ENCODE measurements at regions not wholly inside any gene's neighbourhood (a gene's known extent, or its start where the extent isn't known, plus 50 kb on each side); places are given as distances from the start of the nearest gene placed in this dataset.

- peak overlapping the region; percentile 61 for H3K27ac Mint-ChIP-seq
- no peak for TF ChIP-seq CTCF (conservative IDR thresholded peaks at IDR 0.05)
Measured at GRCh38 chr5:173785866-173786265, 102.3 kb upstream of the CPEB4 start.

GRCh38 chr5:173786286-173787187 is 101.6 kb upstream of the CPEB4 start:
- no peak for DNase-seq (ENCODE audit: extremely low spot score, unreplicated experiment)
- H3K27ac Mint-ChIP-seq, result peak overlapping the region; percentile 12
- no peaks in the 10 kb centered on the region for H3K9me3 Mint-ChIP-seq
- H3K27me3 Mint-ChIP-seq, result no peaks in the 10 kb centered on the region
- no peak for TF ChIP-seq CTCF (conservative IDR thresholded peaks at IDR 0.05)
- H3K4me3 Mint-ChIP-seq, result no peak overlapping the region
- H3K36me3 Mint-ChIP-seq, result no peaks in the 10 kb centered on the region
- H3K4me1 Mint-ChIP-seq (ENCODE audit: unreplicated experiment), result peaks cover 29% of the 10 kb centered on the region

More at GRCh38 chr5:173785866-173786265, 102.3 kb upstream of the CPEB4 start:
- no peaks in the 10 kb centered on the region for H3K9me3 Mint-ChIP-seq
- H3K36me3 Mint-ChIP-seq, result no peaks in the 10 kb centered on the region
- H3K4me3 Mint-ChIP-seq, result no peak overlapping the region
- peaks cover 32% of the 10 kb centered on the region for H3K4me1 Mint-ChIP-seq (ENCODE audit: unreplicated experiment)
- no peaks in the 10 kb centered on the region for H3K27me3 Mint-ChIP-seq
- DNase-seq (ENCODE audit: extremely low spot score, unreplicated experiment), result no peak

GRCh38 chr5:173789031-173789920 is 98.9 kb upstream of the CPEB4 start:
- TF ChIP-seq CTCF (conservative IDR thresholded peaks at IDR 0.05), result no peak
- DNase-seq (ENCODE audit: extremely low spot score, unreplicated experiment), result no peak
- Mint-ChIP-seq H3K36me3 (no peaks in the 10 kb centered on the region), H3K27me3 (no peaks in the 10 kb centered on the region), H3K4me1 (ENCODE audit: unreplicated experiment) (peaks cover 20% of the 10 kb centered on the region), H3K27ac (peak overlapping the region; percentile 39), H3K9me3 (no peaks in the 10 kb centered on the region), H3K4me3 (no peak overlapping the region)

GRCh38 chr5:173790177-173790719 is 97.9 kb upstream of the CPEB4 start:
- Mint-ChIP-seq H3K36me3 (no peaks in the 10 kb centered on the region), H3K27ac (no peak overlapping the region), H3K4me1 (ENCODE audit: unreplicated experiment) (peaks cover 22% of the 10 kb centered on the region), H3K4me3 (no peak overlapping the region), H3K27me3 (no peaks in the 10 kb centered on the region), H3K9me3 (no peaks in the 10 kb centered on the region)
- no peak for DNase-seq (ENCODE audit: extremely low spot score, unreplicated experiment)
- no peak for TF ChIP-seq CTCF (conservative IDR thresholded peaks at IDR 0.05)

- Mint-ChIP-seq H3K36me3 (no peaks in the 10 kb centered on the region), H3K27ac (no peak overlapping the region), H3K27me3 (no peaks in the 10 kb centered on the region), H3K4me1 (ENCODE audit: unreplicated experiment) (peaks cover 16% of the 10 kb centered on the region), H3K4me3 (no peak overlapping the region), H3K9me3 (no peaks in the 10 kb centered on the region)
- no peak for DNase-seq (ENCODE audit: extremely low spot score, unreplicated experiment)
- TF ChIP-seq CTCF (conservative IDR thresholded peaks at IDR 0.05), result no peak
Measured at GRCh38 chr5:173790836-173791546, 97.2 kb upstream of the CPEB4 start.
